GM10266 (cell line): ENCODE measurements at regions not wholly inside any gene's neighbourhood (a gene's known extent, or its start where the extent isn't known, plus 50 kb on each side); places are given as distances from the start of the nearest gene placed in this dataset.

Source experiments
- DNase-seq: peaks from one replicate; pipeline ENCODE4 v3.0.0; 2012; ENCODE audit errors: extremely low spot score
- TF ChIP-seq, protein P1 (sequence below): IDR thresholded peaks from 2 replicates; pipeline ENCODE4 v1.5.1; 2012; ENCODE audit warnings: mild to moderate bottlenecking, low read depth; ENCODE audit not compliant: control insufficient read depth, insufficient read depth; ENCODE audit errors: missing control alignments

DNA sequence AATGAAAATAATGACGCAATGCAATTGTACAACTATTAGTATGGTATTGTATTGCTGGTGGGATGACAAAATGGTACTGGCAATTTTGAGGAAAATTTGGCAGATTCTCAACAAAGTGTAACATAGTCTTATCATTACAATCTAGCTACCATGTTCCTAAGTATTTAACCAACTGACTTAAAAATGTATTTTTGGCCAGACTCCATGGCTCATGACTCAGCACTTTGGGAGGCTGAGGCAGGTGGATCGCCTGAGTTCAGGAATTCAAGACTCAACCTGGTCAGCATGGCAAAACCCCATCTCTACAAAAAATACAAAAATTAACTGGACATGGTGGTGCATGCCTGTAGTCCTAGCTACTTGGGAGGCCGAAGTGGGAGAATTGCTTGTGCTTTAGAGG lies 1409.5 kb downstream of the AACS start:
- TF ChIP-seq, protein P1, sequence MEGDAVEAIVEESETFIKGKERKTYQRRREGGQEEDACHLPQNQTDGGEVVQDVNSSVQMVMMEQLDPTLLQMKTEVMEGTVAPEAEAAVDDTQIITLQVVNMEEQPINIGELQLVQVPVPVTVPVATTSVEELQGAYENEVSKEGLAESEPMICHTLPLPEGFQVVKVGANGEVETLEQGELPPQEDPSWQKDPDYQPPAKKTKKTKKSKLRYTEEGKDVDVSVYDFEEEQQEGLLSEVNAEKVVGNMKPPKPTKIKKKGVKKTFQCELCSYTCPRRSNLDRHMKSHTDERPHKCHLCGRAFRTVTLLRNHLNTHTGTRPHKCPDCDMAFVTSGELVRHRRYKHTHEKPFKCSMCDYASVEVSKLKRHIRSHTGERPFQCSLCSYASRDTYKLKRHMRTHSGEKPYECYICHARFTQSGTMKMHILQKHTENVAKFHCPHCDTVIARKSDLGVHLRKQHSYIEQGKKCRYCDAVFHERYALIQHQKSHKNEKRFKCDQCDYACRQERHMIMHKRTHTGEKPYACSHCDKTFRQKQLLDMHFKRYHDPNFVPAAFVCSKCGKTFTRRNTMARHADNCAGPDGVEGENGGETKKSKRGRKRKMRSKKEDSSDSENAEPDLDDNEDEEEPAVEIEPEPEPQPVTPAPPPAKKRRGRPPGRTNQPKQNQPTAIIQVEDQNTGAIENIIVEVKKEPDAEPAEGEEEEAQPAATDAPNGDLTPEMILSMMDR, result no peak
- no peak for DNase-seq

DNA sequence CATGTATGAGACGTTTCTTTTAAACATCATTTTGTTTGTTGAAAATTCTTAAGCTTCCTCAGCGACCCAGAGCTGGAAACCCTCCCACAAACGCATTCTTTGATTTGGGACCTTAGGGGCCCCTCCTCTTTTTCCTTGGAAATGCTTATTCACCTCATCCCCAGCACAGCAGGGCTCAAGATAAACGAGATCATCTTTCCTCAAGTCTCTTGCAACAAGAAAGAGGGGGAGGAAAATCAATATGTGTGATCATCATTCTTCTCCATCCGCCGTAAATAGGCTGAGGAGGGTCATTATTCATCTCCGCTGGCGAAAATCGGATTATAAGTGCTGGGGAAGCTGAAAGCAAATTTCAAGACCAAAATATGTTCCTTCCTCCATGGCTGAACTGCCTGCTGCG lies 1415.2 kb downstream of the AACS start:
- TF ChIP-seq, protein P1, result no peak
- DNase-seq, result no peak

DNA sequence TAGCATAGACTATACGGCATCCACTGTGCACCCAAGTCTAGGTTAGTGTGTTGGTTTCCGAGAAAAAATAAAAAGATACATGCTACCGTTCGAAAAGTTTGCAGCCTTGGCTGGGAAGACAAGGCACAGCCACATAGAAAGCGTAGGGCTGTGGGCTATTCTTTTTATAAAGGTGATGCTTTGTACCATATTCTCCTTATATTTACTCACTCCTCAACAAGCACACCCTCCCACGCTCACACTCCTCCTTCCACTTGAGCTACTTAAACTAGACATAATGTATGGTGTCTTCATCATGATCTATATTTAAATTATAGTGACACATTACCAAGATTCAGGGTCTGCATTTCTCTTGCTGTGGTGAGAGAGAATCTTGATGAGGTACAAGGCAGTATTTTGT lies 1416.5 kb downstream of the AACS start:
- TF ChIP-seq, protein P1, result no peak
- no peak for DNase-seq

DNA sequence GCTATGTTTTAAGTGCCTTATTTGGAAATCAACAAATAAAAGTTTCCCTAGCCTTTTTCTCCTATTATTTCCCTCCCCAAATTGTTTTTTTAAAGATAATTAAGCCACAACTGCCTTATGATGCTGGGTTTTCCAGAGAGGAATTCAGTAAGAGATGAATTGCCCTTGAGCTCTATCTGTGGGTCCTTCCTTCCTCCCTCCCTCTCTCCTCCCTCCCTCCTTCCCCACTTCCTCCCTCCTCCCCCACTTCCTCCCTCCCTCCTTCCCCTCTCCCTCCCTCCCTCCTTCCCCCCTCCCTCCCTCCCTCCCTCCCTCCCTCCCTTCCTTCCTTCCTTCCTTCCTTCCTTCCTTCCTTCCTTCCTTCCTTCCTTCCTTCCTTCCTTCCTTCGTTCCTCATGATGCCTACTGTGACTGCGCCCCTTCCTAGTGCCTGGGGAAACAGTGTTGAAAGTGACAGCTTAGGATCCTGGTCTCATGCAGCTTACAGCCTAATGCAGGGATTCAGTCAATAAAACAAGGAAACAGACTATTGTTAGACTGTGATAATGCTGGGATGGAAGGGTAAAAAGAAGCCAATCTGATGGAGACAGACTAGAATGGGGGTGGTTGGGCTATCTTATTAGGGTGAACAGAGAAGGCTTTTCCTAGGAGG lies 1417.1 kb downstream of the AACS start:
- no peak for DNase-seq
- TF ChIP-seq, protein P1, result no peak

DNA sequence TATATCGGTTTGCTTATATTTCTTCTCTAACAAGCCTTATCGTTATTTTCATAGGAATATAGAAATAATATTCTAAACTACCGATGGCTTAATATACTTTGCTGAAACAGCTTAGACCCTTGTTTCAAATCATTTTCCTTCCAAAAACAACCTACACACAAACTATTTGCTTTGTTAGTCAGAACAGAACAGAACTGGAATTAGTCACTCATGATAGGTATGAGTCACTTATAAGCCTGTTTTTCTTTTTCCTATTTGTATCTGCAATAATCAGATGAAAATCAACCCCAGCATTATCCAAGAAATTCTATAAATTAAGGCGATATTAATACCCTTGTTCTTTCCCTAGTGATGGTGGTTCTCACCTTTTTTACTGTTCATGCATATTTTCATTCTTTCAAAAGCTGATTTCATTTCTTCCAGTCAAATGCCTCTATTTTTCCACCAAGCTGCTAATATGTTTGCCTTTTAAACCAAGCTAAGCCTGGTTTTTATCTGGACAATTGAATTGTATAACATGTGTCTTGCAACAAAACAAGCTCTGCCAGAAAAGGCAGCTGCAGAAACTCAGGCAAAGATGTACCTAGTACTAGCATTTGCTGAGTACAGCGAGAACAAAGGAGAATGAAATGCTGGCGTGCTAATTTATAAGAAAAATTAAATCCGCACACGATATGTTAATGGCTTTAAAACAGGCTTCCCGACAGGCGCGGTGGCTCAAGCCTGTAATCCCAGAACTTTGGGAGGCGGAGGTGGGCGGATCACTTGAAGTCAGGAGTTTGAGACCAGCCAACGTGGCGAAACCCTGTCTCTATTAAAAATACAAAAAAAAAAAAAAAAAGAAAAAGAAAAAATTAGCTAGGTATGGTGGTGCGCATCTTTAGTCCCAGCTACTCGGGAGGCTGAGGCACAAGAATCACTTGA lies 1418.2 kb downstream of the AACS start:
- DNase-seq, result no peak
- TF ChIP-seq, protein P1, result no peak

DNA sequence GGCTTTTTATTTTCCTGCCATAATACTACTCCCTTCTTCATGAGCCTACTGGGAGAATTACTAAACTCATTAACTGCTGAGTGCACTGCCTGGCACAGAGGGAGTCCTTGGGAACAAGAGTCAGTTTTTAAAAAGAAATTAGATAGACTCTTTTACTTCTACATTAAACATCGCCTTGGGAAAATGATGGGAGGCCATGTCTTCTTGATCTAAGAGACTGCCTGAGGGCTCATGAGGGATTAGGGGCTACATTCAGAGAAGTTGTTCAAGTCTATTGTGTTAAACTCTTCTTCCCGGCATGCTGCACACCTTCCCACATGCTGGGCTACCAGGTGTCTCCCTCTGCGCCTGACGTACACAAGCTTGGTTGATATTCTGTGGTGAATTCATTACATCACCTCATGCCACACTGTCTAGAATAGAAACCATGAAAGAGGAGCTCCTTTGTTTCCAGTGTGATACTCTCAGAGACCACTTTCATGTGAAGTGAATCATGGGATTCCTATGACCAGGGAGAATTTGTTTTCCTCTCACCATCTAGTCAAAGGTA lies 1422.3 kb downstream of the AACS start:
- TF ChIP-seq, protein P1, result no peak
- no peak for DNase-seq
